HG02973 (cell line): ENCODE measurements at regions not wholly inside any gene's neighbourhood (a gene's known extent, or its start where the extent isn't known, plus 50 kb on each side); places are given as distances from the start of the nearest gene placed in this dataset.
"Not testable (repeated sequence)": the region's sequence is repeated elsewhere in the genome, so short reads cannot be mapped to it uniquely, and the experiment has no call there.

Experiments
- ATAC-seq: cut with Tn5 transposase; IDR thresholded peaks from one replicate; pipeline ENCODE4 v1.9.1; 2021; ENCODE audit warnings: moderate library complexity; ENCODE audit not compliant: unreplicated experiment

DNA sequence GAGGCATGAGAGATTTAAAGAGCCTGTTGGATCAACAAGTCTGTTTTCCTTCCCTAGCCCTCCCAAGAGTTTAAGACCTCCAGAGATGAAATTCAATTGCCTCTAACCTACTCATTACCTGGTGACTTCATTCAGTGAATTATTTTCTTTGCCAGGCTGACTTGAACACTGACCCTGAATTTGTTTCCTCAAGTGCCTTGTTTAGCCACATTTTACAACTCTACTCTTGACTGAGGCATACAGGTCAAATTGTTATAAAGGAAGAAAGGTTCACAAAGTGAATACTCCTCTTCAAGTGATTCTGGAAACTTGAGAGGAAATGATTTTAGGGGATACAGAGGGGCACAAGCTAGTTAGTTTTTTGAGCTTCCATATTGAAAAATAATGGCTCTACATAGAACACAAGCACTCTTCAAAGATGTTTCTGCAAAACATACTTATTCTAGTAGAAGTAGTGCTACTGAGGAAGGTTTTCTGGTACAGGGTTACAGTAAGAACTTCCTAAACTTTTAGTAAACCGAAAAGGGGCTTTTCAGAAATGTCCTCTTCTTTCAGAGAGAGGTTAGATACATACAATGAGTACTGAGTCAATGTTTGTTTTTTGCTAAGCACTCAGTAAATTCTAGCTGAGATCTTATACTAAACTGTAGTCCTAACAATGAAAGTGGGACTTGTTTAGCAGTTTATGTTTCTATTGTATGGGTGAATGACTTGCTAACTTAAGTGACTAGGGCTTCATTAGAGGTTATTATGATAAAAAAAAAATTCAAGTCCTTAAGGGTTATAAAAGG is 137.4 kb upstream of the SATB1 start:
- no peak for ATAC-seq

DNA sequence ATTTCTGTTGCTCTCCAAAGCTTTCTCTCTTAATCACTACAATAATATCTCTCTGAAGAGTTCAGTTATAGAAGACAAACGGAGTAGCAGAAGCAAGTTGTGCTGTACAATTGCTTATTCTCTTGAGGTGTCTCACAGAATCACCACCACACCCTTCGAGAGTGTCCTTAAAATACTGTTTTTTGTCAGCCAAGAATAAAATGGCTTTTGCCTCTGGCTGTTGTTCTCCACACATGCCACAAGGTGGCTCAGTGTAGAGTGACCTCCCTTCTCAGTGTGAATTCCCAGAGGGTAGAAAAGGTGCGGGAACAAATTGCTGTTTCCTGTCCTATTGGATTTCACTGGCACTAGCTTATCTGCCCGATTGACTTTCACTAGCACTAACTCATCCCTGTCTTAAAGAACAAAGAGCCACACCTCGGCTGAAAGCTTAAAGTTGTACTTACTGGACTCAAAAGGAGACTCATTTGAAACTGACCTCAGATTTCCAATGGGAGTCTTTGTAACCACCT is 134.2 kb upstream of the SATB1 start:
- ATAC-seq, result peak; percentile 64

GRCh38 chr3:18558507-18558906 is 133.4 kb upstream of the SATB1 start:
- ATAC-seq, result no peak

DNA sequence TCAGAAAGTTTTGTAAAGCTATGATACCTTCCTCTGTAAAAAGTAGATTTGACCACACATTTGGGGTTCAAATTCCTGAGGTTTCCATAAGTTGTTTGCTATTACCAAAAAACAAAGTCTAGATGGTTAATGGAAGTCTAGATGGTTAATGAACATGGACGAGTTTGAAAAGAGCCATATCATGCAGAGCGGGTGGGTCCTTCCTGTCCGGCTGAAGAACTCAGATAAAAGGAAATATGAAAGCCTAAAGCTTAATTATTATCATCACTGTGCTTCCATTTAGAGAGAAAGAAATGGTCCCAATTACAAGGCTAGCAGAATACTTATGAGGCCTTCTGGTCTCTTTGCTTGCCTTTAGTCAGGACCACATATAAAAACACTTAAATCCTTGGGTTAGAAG is 132.1 kb upstream of the SATB1 start:
- ATAC-seq, result no peak

- peak; percentile 82 for ATAC-seq
Measured at GRCh38 chr3:18556503-18557135, 131.5 kb upstream of the SATB1 start.

- ATAC-seq, result peak; percentile 23
Measured at GRCh38 chr3:18556001-18556408, 130.9 kb upstream of the SATB1 start.

GRCh38 chr3:18552579-18553105 is 127.5 kb upstream of the SATB1 start:
- ATAC-seq, result not testable (repeated sequence)

GRCh38 chr3:18546632-18547031 is 121.5 kb upstream of the SATB1 start:
- no peak for ATAC-seq

GRCh38 chr3:18544146-18544545 is 119.0 kb upstream of the SATB1 start:
- no peak for ATAC-seq

- ATAC-seq, result no peak
Measured at GRCh38 chr3:18538463-18539230, 113.5 kb upstream of the SATB1 start.

DNA sequence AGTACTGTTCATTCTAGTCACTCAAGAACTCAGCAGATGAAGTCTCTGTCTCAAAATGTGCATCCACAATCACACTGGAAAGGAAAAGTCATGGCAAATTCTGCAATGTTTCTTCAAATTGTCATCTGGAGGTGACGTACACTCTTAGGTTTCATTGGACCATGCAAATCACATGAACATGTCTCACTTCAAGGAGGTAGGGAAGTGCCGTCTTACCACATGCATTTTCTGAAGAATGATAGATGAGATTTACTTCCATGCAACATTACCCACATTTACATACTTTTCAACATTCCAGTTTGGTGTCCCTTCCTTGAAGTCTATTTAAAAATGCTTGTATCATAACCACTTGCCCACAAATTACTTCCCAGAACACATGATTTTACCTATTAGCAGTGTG is 107.9 kb upstream of the SATB1 start:
- no peak for ATAC-seq

- ATAC-seq, result peak; percentile 82
Measured at GRCh38 chr3:18531662-18532061, 106.5 kb upstream of the SATB1 start.

DNA sequence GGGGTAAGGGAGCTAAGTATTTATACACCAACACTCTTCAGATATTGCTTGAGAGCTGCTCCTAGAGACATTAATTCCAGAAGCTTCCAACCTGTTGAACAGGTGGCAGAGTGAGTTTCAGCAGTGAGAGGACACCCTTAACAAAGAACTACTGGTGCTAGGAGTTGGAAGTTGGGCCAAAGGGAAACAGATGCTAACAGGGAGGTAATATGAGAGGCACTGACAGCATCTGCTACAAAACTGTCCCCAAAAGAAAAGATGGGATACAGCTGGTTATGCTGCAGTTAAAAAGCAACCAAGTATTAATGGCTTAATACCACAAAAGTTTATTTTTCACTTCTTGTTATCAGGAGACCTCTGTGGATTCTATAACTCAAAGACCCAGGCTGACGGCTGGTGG is 104.5 kb upstream of the SATB1 start:
- ATAC-seq, result no peak

GRCh38 chr3:18527691-18528090 is 102.6 kb upstream of the SATB1 start:
- no peak for ATAC-seq

DNA sequence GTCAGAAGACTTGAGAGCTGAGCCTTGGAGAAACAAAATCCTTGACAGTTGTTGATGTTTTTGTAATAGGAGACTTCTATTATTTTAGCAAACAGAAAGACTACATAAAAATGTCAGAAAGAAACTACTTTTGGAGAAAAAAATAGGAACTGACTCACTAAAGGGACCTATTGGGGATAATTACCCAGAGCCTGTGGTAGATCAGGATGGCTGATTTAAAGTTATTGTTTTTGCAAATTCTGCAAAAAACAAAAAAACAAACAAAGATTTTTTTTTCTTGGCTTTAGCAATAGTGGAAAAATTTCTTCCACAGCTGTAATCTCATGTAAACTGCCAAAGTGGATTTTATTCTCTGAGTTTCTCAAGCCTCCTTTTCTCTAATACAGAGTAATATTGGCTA is 101.5 kb upstream of the SATB1 start:
- ATAC-seq, result no peak

DNA sequence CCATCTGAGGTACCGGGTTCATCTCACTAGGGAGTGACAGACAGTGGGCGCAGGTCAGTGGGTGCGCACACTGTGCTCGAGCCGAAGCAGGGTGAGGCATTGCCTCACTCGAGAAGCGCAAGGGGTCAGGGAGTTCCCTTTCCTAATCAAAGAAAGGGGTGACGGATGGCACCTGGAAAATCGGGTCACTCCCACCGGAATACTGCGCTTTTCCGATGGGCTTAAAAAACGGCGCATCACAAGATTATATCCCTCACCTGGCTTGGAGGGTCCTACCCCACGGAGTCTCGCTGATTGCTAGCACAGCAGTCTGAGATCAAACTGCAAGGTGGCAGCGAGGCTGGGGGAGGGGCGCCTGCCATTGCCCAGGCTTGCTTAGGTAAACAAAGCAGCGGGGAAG is 91.0 kb upstream of the SATB1 start:
- ATAC-seq, result not testable (repeated sequence)

DNA sequence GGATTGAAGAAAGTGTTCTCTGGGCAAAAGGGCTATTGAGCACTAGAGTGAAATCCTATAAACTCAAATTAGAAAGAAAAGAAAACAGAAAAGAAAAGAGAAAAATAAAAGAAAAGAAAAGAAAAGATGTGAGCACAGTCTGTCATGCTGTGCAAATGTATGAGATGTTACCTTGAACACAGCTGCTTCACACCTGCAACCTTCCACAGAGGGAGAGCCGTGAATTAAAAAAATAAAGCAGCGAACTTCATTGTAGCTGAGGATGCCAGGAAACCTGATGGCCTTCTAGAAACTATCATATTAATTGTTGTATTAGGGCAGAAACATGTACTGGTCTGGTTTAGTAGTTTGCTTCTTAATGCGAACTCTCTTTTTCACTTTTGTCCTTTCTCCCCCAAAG is 88.0 kb upstream of the SATB1 start:
- ATAC-seq, result no peak

DNA sequence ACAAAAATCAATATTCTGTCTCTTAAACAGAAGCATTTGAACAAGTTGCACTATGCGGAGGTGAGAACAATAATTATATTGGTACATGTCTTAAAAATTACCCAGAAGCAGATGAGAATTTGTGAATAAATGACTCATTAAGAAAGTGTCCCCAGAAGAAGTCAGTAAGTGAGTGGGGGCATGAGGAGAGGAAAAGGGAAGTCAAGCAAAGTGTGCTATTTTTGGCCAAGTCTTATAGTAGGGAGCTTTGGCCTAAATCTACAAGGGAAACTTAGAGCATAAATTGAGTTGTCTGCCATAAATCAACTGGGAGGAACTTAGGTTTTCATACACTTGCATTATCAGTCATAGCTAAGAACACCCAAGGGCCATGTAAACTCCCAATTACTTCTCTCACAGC is 86.9 kb upstream of the SATB1 start:
- no peak for ATAC-seq

GRCh38 chr3:18510947-18511346 is 85.8 kb upstream of the SATB1 start:
- no peak for ATAC-seq

GRCh38 chr3:18507333-18507732 is 82.2 kb upstream of the SATB1 start:
- no peak for ATAC-seq

DNA sequence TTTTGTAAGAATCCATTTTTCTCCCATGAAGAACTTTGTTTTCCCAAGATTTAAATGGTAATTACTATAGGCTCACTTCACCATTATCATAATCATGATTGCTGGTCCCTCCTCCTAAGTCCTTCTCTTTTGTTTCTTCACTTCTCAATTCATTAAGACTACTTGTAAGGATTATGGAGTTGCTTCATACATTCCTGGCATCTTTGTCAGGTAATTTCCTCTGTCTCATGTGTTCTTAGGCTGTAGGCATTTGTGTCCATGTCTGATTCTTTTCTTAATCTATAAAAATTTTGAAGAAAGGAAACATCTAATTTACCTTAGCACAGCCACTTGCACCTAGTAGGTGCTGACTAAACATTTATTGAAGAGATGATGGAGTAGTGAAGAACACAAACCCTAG is 79.9 kb upstream of the SATB1 start:
- no peak for ATAC-seq
